Bronchial epithelial cell (primary cell): ENCODE measurements at regions not wholly inside any gene's neighbourhood (a gene's known extent, or its start where the extent isn't known, plus 50 kb on each side); places are given as distances from the start of the nearest gene placed in this dataset.

Experiments
- DNase-seq: peaks from one replicate; pipeline ENCODE4 v3.0.0-alpha.2; 2010; ENCODE audit warnings: low read depth
- FAIRE-seq: peaks from 2 replicates; lab custom pipeline; 2011; peaks lifted over from hg19 to GRCh38; lab: Jason Lieb, UNC
- H3K27me3 ChIP-seq: 2 replicates; pipeline ENCODE4 v1.5.1; 2011; ENCODE audit warnings: low read length; ENCODE audit not compliant: control insufficient read depth, insufficient read depth
- H3K36me3 ChIP-seq: 2 replicates; pipeline ENCODE4 v1.5.1; 2011; ENCODE audit warnings: low read length; ENCODE audit not compliant: control insufficient read depth, insufficient read depth
- H3K4me3 ChIP-seq: 2 replicates; pipeline ENCODE4 v1.5.1; 2011; ENCODE audit warnings: mild to moderate bottlenecking, low read depth, low read length, control low read depth
- CTCF ChIP-seq: IDR thresholded peaks from 2 replicates; pipeline ENCODE4 v1.5.1; 2011; ENCODE audit warnings: mild to moderate bottlenecking, moderate library complexity, low read length, control low read depth, inconsistent platforms; ENCODE audit not compliant: insufficient read depth, severe bottlenecking

- no peak for DNase-seq
- no peaks in the 10 kb centered on the region for H3K36me3 ChIP-seq
- TF ChIP-seq CTCF: no peak
- no peak for FAIRE-seq
- H3K27me3 ChIP-seq: no peaks in the 10 kb centered on the region
- H3K4me3 ChIP-seq: no peak overlapping the region
Measured at GRCh38 chr1:103424650-103425049, 100.8 kb upstream of the RNPC3 start.

GRCh38 chr1:103416681-103417286 lies 108.7 kb upstream of the RNPC3 start:
- no peak for DNase-seq

GRCh38 chr1:103387898-103388297 lies 137.6 kb upstream of the RNPC3 start:
- no peaks in the 10 kb centered on the region for H3K36me3 ChIP-seq
- FAIRE-seq: no peak
- no peak for TF ChIP-seq CTCF
- DNase-seq: no peak
- no peak overlapping the region for H3K4me3 ChIP-seq
- H3K27me3 ChIP-seq: no peaks in the 10 kb centered on the region

More at GRCh38 chr1:103416681-103417286, 108.7 kb upstream of the RNPC3 start:
- Histone ChIP-seq H3K4me3 (no peak overlapping the region), H3K36me3 (no peaks in the 10 kb centered on the region), H3K27me3 (no peaks in the 10 kb centered on the region)
- no peak for TF ChIP-seq CTCF
- no peak for FAIRE-seq

GRCh38 chr1:103373991-103374390 lies 151.5 kb upstream of the RNPC3 start:
- no peak overlapping the region for H3K4me3 ChIP-seq
- no peak for TF ChIP-seq CTCF
- H3K36me3 ChIP-seq: no peaks in the 10 kb centered on the region
- DNase-seq (peak; percentile 21), FAIRE-seq (no peak)
- H3K27me3 ChIP-seq: no peaks in the 10 kb centered on the region

- Histone ChIP-seq H3K36me3 (no peaks in the 10 kb centered on the region), H3K4me3 (no peak overlapping the region), H3K27me3 (no peaks in the 10 kb centered on the region)
- no peak for FAIRE-seq
- no peak for TF ChIP-seq CTCF
- DNase-seq: no peak
Measured at GRCh38 chr1:103372866-103373265, 152.6 kb upstream of the RNPC3 start.

- H3K27me3 ChIP-seq: no peaks in the 10 kb centered on the region
- FAIRE-seq (no peak), DNase-seq (peak; percentile 42)
- no peaks in the 10 kb centered on the region for H3K36me3 ChIP-seq
- TF ChIP-seq CTCF: no peak
- H3K4me3 ChIP-seq: no peak overlapping the region
Measured at GRCh38 chr1:103371234-103371633, 154.3 kb upstream of the RNPC3 start.
